Neural crest cell (in vitro differentiated cells): ENCODE measurements at regions not wholly inside any gene's neighbourhood (a gene's known extent, or its start where the extent isn't known, plus 50 kb on each side); places are given as distances from the start of the nearest gene placed in this dataset.

Source experiments
- DNase-seq: peaks from one replicate; pipeline ENCODE4 v3.0.0; 2021; ENCODE audit warnings: low read depth, mixed read lengths, low spot score
- H3K27ac Mint-ChIP-seq: one replicate; pipeline ENCODE4 v1.8.0; 2021; ENCODE audit warnings: mild to moderate bottlenecking, mixed read lengths; ENCODE audit not compliant: unreplicated experiment
- H3K27me3 Mint-ChIP-seq: 2 replicates; pipeline ENCODE4 v1.8.0; 2021; ENCODE audit warnings: low read depth, mild to moderate bottlenecking, mixed read lengths
- H3K36me3 Mint-ChIP-seq: 2 replicates; pipeline ENCODE4 v1.8.0; 2021; ENCODE audit warnings: low read depth, mild to moderate bottlenecking, mixed read lengths
- H3K4me1 Mint-ChIP-seq: 2 replicates; pipeline ENCODE4 v1.8.0; 2021; ENCODE audit warnings: mixed read lengths
- H3K4me3 Mint-ChIP-seq: one replicate; pipeline ENCODE4 v1.8.0; 2021; ENCODE audit warnings: mild to moderate bottlenecking, mixed read lengths
- H3K9me3 Mint-ChIP-seq: 2 replicates; pipeline ENCODE4 v1.8.0; 2021; ENCODE audit warnings: mixed read lengths
- CTCF ChIP-seq: fragments of 200-600 bp; sonication (generic); conservative IDR thresholded peaks from 2 replicates; pipeline ENCODE4 v1.5.0; 2021; ENCODE audit warnings: antibody characterized with exemption, mild to moderate bottlenecking

GRCh38 chr1:70842562-70842961, 205.1 kb downstream of the PTGER3 start:
- H3K27me3 Mint-ChIP-seq, result peaks cover 10% of the 10 kb centered on the region
- TF ChIP-seq CTCF, result no peak
- H3K9me3 Mint-ChIP-seq, result peaks cover 5% of the 10 kb centered on the region
- H3K4me1 Mint-ChIP-seq, result no peaks in the 10 kb centered on the region
- no peak for DNase-seq
- H3K4me3 Mint-ChIP-seq, result no peak overlapping the region
- H3K27ac Mint-ChIP-seq, result no peak overlapping the region
- H3K36me3 Mint-ChIP-seq, result no peaks in the 10 kb centered on the region

GRCh38 chr1:70843452-70843851, 204.2 kb downstream of the PTGER3 start:
- Mint-ChIP-seq H3K4me1 (no peaks in the 10 kb centered on the region), H3K27ac (no peak overlapping the region), H3K36me3 (no peaks in the 10 kb centered on the region), H3K27me3 (peaks cover 10% of the 10 kb centered on the region), H3K4me3 (no peak overlapping the region), H3K9me3 (peaks cover 5% of the 10 kb centered on the region)
- TF ChIP-seq CTCF, result no peak
- DNase-seq, result no peak

GRCh38 chr1:70847013-70847412, 200.6 kb downstream of the PTGER3 start:
- H3K27ac Mint-ChIP-seq, result no peak overlapping the region
- no peak for DNase-seq
- TF ChIP-seq CTCF, result no peak
- H3K27me3 Mint-ChIP-seq, result peaks cover 13% of the 10 kb centered on the region
- no peaks in the 10 kb centered on the region for H3K4me1 Mint-ChIP-seq
- H3K36me3 Mint-ChIP-seq, result no peaks in the 10 kb centered on the region
- H3K4me3 Mint-ChIP-seq, result no peak overlapping the region
- H3K9me3 Mint-ChIP-seq, result peaks cover 9% of the 10 kb centered on the region

- H3K27ac Mint-ChIP-seq, result no peak overlapping the region
- H3K9me3 Mint-ChIP-seq, result peaks cover 4% of the 10 kb centered on the region
- H3K27me3 Mint-ChIP-seq, result peaks cover 9% of the 10 kb centered on the region
- no peak overlapping the region for H3K4me3 Mint-ChIP-seq
- no peaks in the 10 kb centered on the region for H3K4me1 Mint-ChIP-seq
- no peak for TF ChIP-seq CTCF
- H3K36me3 Mint-ChIP-seq, result no peaks in the 10 kb centered on the region
- no peak for DNase-seq
Observed at GRCh38 chr1:70855203-70855602, 192.4 kb downstream of the PTGER3 start.

- Mint-ChIP-seq H3K9me3 (peaks cover 1% of the 10 kb centered on the region), H3K36me3 (no peaks in the 10 kb centered on the region), H3K27me3 (peaks cover 10% of the 10 kb centered on the region), H3K4me3 (no peak overlapping the region), H3K4me1 (no peaks in the 10 kb centered on the region), H3K27ac (no peak overlapping the region)
- TF ChIP-seq CTCF, result no peak
- DNase-seq, result no peak
Observed at GRCh38 chr1:70856201-70856600, 191.4 kb downstream of the PTGER3 start.

GRCh38 chr1:70863239-70863638, 184.4 kb downstream of the PTGER3 start:
- TF ChIP-seq CTCF, result no peak
- Mint-ChIP-seq H3K27ac (no peak overlapping the region), H3K9me3 (no peaks in the 10 kb centered on the region), H3K27me3 (peaks cover 25% of the 10 kb centered on the region), H3K4me3 (no peak overlapping the region), H3K36me3 (no peaks in the 10 kb centered on the region), H3K4me1 (no peaks in the 10 kb centered on the region)
- DNase-seq, result no peak
